ENCODE measurements at regions not wholly inside any gene's neighbourhood (a gene's known extent, or its start where the extent isn't known, plus 50 kb on each side); places are given as distances from the start of the nearest gene placed in this dataset.
"Not testable (repeated sequence)": the region's sequence is repeated elsewhere in the genome, so short reads cannot be mapped to it uniquely, and the experiment has no call there.

- no peak for DNase-seq (ENCODE audit: low read depth)
Observed at GRCh38 chr3:153442386-153442785, 280.4 kb downstream of the RAP2B start.

- no peak for DNase-seq (ENCODE audit: low read depth)
Observed at GRCh38 chr3:153442799-153443487, 280.9 kb downstream of the RAP2B start.

- no peak for DNase-seq (ENCODE audit: low read depth)
Observed at GRCh38 chr3:153443961-153444360, 281.9 kb downstream of the RAP2B start.

- DNase-seq (ENCODE audit: low read depth): no peak
Observed at GRCh38 chr3:153445817-153446216, 283.8 kb downstream of the RAP2B start.

- no peak for DNase-seq (ENCODE audit: low read depth)
Observed at GRCh38 chr3:153448151-153448829, 286.3 kb downstream of the RAP2B start.

- no peak for DNase-seq (ENCODE audit: low read depth)
Observed at GRCh38 chr3:153456833-153457545, 295.0 kb downstream of the RAP2B start.

- DNase-seq (ENCODE audit: low read depth): no peak
Observed at GRCh38 chr3:153458881-153459280, 296.9 kb downstream of the RAP2B start.

GRCh38 chr3:153462545-153462944 is 300.5 kb downstream of the RAP2B start:
- no peak for DNase-seq (ENCODE audit: low read depth)

- no peak for DNase-seq (ENCODE audit: low read depth)
Observed at GRCh38 chr3:153463895-153464294, 301.9 kb downstream of the RAP2B start.

GRCh38 chr3:153469162-153469561 is 307.1 kb downstream of the RAP2B start:
- DNase-seq (ENCODE audit: low read depth): no peak

GRCh38 chr3:153484842-153485241 is 322.8 kb downstream of the RAP2B start:
- no peak for DNase-seq (ENCODE audit: low read depth)

- no peak for DNase-seq (ENCODE audit: low read depth)
Observed at GRCh38 chr3:153495422-153495821, 333.4 kb downstream of the RAP2B start.

- no peak for DNase-seq (ENCODE audit: low read depth)
Observed at GRCh38 chr3:153502682-153503081, 340.7 kb downstream of the RAP2B start.

GRCh38 chr3:153503873-153504272 is 341.8 kb downstream of the RAP2B start:
- no peak for DNase-seq (ENCODE audit: low read depth)

GRCh38 chr3:153506205-153506604 is 344.2 kb downstream of the RAP2B start:
- not testable (repeated sequence) for DNase-seq (ENCODE audit: low read depth)

- not testable (repeated sequence) for DNase-seq (ENCODE audit: low read depth)
Observed at GRCh38 chr3:153506686-153507085, 344.7 kb downstream of the RAP2B start.

- DNase-seq (ENCODE audit: low read depth): no peak
Observed at GRCh38 chr3:153513236-153513635, 351.2 kb downstream of the RAP2B start.

GRCh38 chr3:153528473-153528872 is 366.4 kb downstream of the RAP2B start:
- no peak for DNase-seq (ENCODE audit: low read depth)

GRCh38 chr3:153539263-153539662 is 377.2 kb downstream of the RAP2B start:
- DNase-seq (ENCODE audit: low read depth): no peak

GRCh38 chr3:153545471-153545870 is 383.4 kb downstream of the RAP2B start:
- DNase-seq (ENCODE audit: low read depth): no peak

GRCh38 chr3:153547970-153548369 is 385.9 kb downstream of the RAP2B start:
- no peak for DNase-seq (ENCODE audit: low read depth)

GRCh38 chr3:153549686-153550085 is 387.7 kb downstream of the RAP2B start:
- DNase-seq (ENCODE audit: low read depth): not testable (repeated sequence)

Data from stimulated activated CD8-positive, alpha-beta memory T cell treated with anti-CD3 and anti-CD28 coated beads, Interleukin-15, amount 100 ng/mL, for 24 hours (primary cell).